DND-41 (cell line): ENCODE measurements at regions not wholly inside any gene's neighbourhood (a gene's known extent, or its start where the extent isn't known, plus 50 kb on each side); places are given as distances from the start of the nearest gene placed in this dataset.

Source experiments
- ATAC-seq: fragments of 200-7000 bp; cut with Tn5 transposase; 3 replicates; pipeline ENCODE4 v1.9.1; 2021; ENCODE audit warnings: low read depth; ENCODE audit not compliant: insufficient read depth
- DNase-seq: peaks from one replicate; pipeline ENCODE4 v3.0.0-alpha.2; 2020
- H2AFZ ChIP-seq: 2 replicates; pipeline ENCODE4 v1.6.0; 2012; ENCODE audit warnings: low read depth, low read length
- H3K27ac ChIP-seq: 2 replicates; pipeline ENCODE4 v1.5.1; 2012; ENCODE audit warnings: low read length, inconsistent platforms
- H3K27me3 ChIP-seq: fragments of 200-600 bp; sonication (generic); 2 replicates; pipeline ENCODE4 v1.6.0; 2012; ENCODE audit warnings: low read length, mild to moderate bottlenecking, inconsistent platforms; ENCODE audit not compliant: insufficient read depth, poor library complexity
- H3K36me3 ChIP-seq: 2 replicates; pipeline ENCODE4 v1.5.1; 2012; ENCODE audit warnings: low read length, inconsistent platforms; ENCODE audit not compliant: insufficient read depth
- H3K4me1 ChIP-seq: 2 replicates; pipeline ENCODE4 v1.5.1; 2012; ENCODE audit warnings: mild to moderate bottlenecking, low read length; ENCODE audit not compliant: insufficient read depth
- H3K4me2 ChIP-seq: 2 replicates; pipeline ENCODE4 v1.6.0; 2012; ENCODE audit warnings: mild to moderate bottlenecking, moderate library complexity, low read length, inconsistent platforms; ENCODE audit not compliant: insufficient read depth
- H3K4me3 ChIP-seq, 2 experiments: fragments of 200-600 bp in 1 of 2; shearing (Covaris generic) in 1 of 2; 2 replicates each; pipeline ENCODE4 v1.5.1; 2012 to 2016; ENCODE audit warnings: inconsistent platforms in 2 of 2, low read length in 2 of 2, mild to moderate bottlenecking in 2 of 2, low read depth in 1 of 2, moderate library complexity in 1 of 2
- H3K79me2 ChIP-seq: 2 replicates; pipeline ENCODE4 v1.6.0; 2012; ENCODE audit warnings: low read length, inconsistent platforms; ENCODE audit not compliant: insufficient read depth
- H3K9ac ChIP-seq: 2 replicates; pipeline ENCODE4 v1.6.0; 2012; ENCODE audit warnings: low read depth, mild to moderate bottlenecking, inconsistent platforms, low read length, moderate library complexity
- H3K9me3 ChIP-seq: 2 replicates; pipeline ENCODE4 v1.5.1; 2012; ENCODE audit warnings: low read length, moderate library complexity, mild to moderate bottlenecking, inconsistent platforms; ENCODE audit not compliant: insufficient read depth, severe bottlenecking
- H4K20me1 ChIP-seq: 2 replicates; pipeline ENCODE4 v1.6.0; 2012; ENCODE audit warnings: low read length; ENCODE audit not compliant: insufficient read depth
- CTCF ChIP-seq: IDR thresholded peaks from 2 replicates; pipeline ENCODE4 v1.5.1; 2012; ENCODE audit warnings: borderline replicate concordance, low read length, moderate library complexity, mild to moderate bottlenecking; ENCODE audit not compliant: poor library complexity, severe bottlenecking; ENCODE audit errors: extremely low read depth
- EZH2 ChIP-seq: IDR thresholded peaks from 3 replicates; pipeline ENCODE4 v1.6.1; 2012; ENCODE audit warnings: borderline replicate concordance, low read depth, mild to moderate bottlenecking, moderate library complexity, low read length, inconsistent platforms; ENCODE audit not compliant: severe bottlenecking

- Histone ChIP-seq H3K79me2 (no peaks in the 10 kb centered on the region), H3K4me2 (no peak overlapping the region), H3K27ac (no peak overlapping the region), H3K4me3 (no peak overlapping the region), H4K20me1 (no peaks in the 10 kb centered on the region), H3K27me3 (no peaks in the 10 kb centered on the region), H2AFZ (no peak overlapping the region), H3K4me1 (no peaks in the 10 kb centered on the region), H3K36me3 (no peaks in the 10 kb centered on the region), H3K9me3 (no peaks in the 10 kb centered on the region), H3K9ac (no peak overlapping the region)
- TF ChIP-seq EZH2 (no peak), CTCF (no peak)
- DNase-seq (no peak), ATAC-seq (no peak)
Observed at GRCh38 chr20:60632391-60633262, 619.4 kb upstream of the CDH4 start.

DNA sequence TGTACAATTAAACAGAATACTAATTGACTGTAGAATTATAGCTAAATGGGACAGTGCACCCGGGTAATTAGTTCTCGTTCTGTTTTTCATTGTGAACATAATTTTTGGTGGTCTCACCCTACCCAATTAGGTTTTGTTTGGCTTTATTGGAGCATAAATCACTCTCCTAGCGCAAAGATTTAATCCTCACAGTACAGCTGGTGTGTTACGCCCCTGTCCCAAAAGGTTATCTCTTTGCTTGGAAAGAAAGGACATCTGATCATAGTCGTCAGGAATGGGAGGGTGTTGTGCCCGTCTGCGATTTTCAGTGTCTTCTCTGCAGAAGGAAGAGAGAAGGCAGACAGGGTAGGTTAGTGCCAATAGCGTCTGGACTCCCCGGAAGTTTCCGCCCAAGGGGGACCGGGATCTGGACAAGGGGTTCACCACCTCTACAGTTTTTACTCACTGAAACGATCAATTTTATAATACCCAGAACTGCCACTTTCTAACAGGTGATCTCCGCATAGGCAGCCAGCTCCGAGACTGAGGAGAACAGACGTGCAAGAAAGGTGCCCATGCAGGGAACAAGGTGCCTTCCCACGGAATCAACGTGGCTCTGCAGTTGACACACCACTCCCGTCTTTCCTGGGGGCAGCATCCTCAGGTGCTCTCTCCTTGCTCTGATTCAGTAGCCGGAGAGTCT lies 617.4 kb upstream of the CDH4 start:
- H3K27me3 ChIP-seq = no peaks in the 10 kb centered on the region
- H3K9me3 ChIP-seq = no peaks in the 10 kb centered on the region
- H3K79me2 ChIP-seq = no peaks in the 10 kb centered on the region
- no peaks in the 10 kb centered on the region for H3K36me3 ChIP-seq
- H3K4me2 ChIP-seq = no peak overlapping the region
- no peak overlapping the region for H2AFZ ChIP-seq
- no peaks in the 10 kb centered on the region for H4K20me1 ChIP-seq
- no peak overlapping the region for H3K27ac ChIP-seq
- no peaks in the 10 kb centered on the region for H3K4me1 ChIP-seq
- DNase-seq (no peak), ATAC-seq (no peak)
- H3K9ac ChIP-seq = no peak overlapping the region
- no peak overlapping the region for H3K4me3 ChIP-seq
- TF ChIP-seq EZH2 = no peak
- no peak for TF ChIP-seq CTCF

DNA sequence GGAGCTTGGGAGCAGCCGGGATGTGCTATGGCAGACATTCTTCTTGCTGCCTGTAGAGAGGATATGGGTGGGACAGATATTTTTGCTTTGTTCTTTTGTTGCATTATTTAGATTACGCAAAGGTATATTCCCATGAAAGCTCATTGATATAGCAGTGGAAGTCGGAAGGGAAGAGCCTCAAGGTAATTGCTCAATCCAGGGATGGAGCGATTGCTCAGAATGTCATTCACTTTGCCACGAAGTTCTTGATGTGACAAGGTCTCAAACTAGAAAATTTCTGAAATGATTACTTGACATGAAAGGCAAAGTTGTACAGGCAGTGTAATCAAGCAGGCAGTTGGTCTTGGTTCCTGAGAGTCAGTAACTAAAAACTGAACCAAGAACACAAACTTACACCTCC lies 615.6 kb upstream of the CDH4 start:
- H3K27me3 ChIP-seq = no peaks in the 10 kb centered on the region
- no peak for DNase-seq

More for the DNA sequence above, 615.6 kb upstream of the CDH4 start:
- Histone ChIP-seq H3K9me3 (no peaks in the 10 kb centered on the region), H3K4me1 (no peaks in the 10 kb centered on the region), H2AFZ (no peak overlapping the region), H4K20me1 (no peaks in the 10 kb centered on the region), H3K9ac (no peak overlapping the region), H3K27ac (no peak overlapping the region), H3K36me3 (no peaks in the 10 kb centered on the region), H3K4me2 (no peak overlapping the region), H3K4me3 (no peak overlapping the region), H3K79me2 (no peaks in the 10 kb centered on the region)
- TF ChIP-seq EZH2 = no peak
- no peak for TF ChIP-seq CTCF
- ATAC-seq = no peak
